Muscle of back (tissue), 3 donors: ENCODE measurements at regions not wholly inside any gene's neighbourhood (a gene's known extent, or its start where the extent isn't known, plus 50 kb on each side); places are given as distances from the start of the nearest gene placed in this dataset.

ENCODE experiments used
- DNase-seq, 3 donors: peaks; one replicate each; pipeline versions ENCODE4 v3.0.0 to v3.0.0-alpha.2; 2013

- DNase-seq: no peak
Measured at GRCh38 chr4:43345323-43345925, 452.9 kb downstream of the GRXCR1 start.

- no peak for DNase-seq
Measured at GRCh38 chr4:43348591-43348990, 456.1 kb downstream of the GRXCR1 start.

GRCh38 chr4:43351970-43352806 is 459.7 kb downstream of the GRXCR1 start:
- DNase-seq: no peak

GRCh38 chr4:43352859-43353258 is 460.3 kb downstream of the GRXCR1 start:
- no peak for DNase-seq

- DNase-seq: no peak
Measured at GRCh38 chr4:43353552-43353951, 461.0 kb downstream of the GRXCR1 start.

- no peak for DNase-seq
Measured at GRCh38 chr4:43356786-43357185, 464.3 kb downstream of the GRXCR1 start.

- DNase-seq: no peak
Measured at GRCh38 chr4:43357252-43357974, 464.9 kb downstream of the GRXCR1 start.

- no peak for DNase-seq
Measured at GRCh38 chr4:43360296-43360695, 467.8 kb downstream of the GRXCR1 start.

- no peak for DNase-seq
Measured at GRCh38 chr4:43362875-43363636, 470.5 kb downstream of the GRXCR1 start.

GRCh38 chr4:43369036-43369594 is 476.6 kb downstream of the GRXCR1 start:
- DNase-seq: no peak

GRCh38 chr4:43373201-43373600 is 480.7 kb downstream of the GRXCR1 start:
- DNase-seq: no peak

GRCh38 chr4:43374216-43374751 is 481.8 kb downstream of the GRXCR1 start:
- DNase-seq: no peak

- DNase-seq: no peak
Measured at GRCh38 chr4:43379016-43379415, 486.5 kb downstream of the GRXCR1 start.

GRCh38 chr4:43380093-43380492 is 487.6 kb downstream of the GRXCR1 start:
- DNase-seq: no peak

GRCh38 chr4:43391069-43391468 is 498.6 kb downstream of the GRXCR1 start:
- no peak for DNase-seq

- DNase-seq: no peak
Measured at GRCh38 chr4:43394976-43395375, 502.5 kb downstream of the GRXCR1 start.

- no peak for DNase-seq
Measured at GRCh38 chr4:43399726-43400125, 507.2 kb downstream of the GRXCR1 start.

GRCh38 chr4:43402393-43402792 is 509.9 kb downstream of the GRXCR1 start:
- no peak for DNase-seq

- DNase-seq: no peak
Measured at GRCh38 chr4:43410636-43411035, 518.1 kb downstream of the GRXCR1 start.

- DNase-seq: no peak
Measured at GRCh38 chr4:43411226-43411625, 518.7 kb downstream of the GRXCR1 start.

- DNase-seq: no peak
Measured at GRCh38 chr4:43423276-43423675, 530.8 kb downstream of the GRXCR1 start.
